AG08395 (cell line): ENCODE measurements at regions not wholly inside any gene's neighbourhood (a gene's known extent, or its start where the extent isn't known, plus 50 kb on each side); places are given as distances from the start of the nearest gene placed in this dataset.

Experiments
- DNase-seq: peaks from one replicate; pipeline ENCODE4 v3.0.0; 2012; ENCODE audit warnings: mixed read lengths, low spot score

GRCh38 chr12:115583591-115583990 lies 693.9 kb downstream of the MED13L start:
- DNase-seq: no peak

GRCh38 chr12:115577401-115577800 lies 700.1 kb downstream of the MED13L start:
- DNase-seq: no peak

- DNase-seq: no peak
Observed at GRCh38 chr12:115574826-115575225, 702.7 kb downstream of the MED13L start.

DNA sequence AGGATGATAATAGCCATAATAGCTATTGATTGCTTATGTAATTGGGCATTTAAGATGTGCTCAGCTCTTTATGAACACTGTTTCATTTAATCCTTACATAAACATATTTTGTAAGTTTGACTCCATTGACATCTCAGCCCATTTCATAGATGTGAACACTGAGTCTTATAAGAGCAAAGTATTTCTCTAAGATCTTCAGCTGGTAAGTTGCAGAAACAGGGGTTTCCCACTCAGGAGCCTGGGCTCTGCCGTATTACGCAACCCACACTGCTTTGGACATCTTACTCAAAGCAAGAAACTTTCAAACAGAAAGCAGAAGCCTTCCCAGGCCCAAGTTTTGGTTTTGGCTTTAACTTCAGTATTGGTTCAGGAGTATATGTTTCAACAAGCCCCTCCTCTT lies 705.1 kb downstream of the MED13L start:
- no peak for DNase-seq

- DNase-seq: no peak
Observed at GRCh38 chr12:115571446-115571845, 706.0 kb downstream of the MED13L start.

DNA sequence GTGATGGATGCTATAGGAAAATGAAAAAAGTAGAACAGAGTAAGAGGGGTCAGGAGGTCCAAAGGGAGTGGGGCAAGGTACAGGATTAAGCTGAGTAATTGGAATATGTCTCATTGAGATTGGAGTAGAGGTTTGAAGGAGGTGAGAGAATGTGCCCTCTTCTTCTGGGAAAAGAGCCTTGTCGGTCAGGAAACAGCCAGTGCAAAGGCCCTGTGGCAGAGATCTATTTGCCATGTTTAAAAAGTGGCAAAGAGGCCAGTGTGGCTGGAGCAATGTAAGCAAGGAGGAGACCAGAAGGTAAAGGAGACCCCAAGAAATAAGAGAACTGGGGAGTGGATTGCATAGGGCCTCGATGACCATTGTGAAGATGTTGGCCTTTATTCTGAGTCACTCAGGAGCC lies 706.5 kb downstream of the MED13L start:
- no peak for DNase-seq

- no peak for DNase-seq
Observed at GRCh38 chr12:115570069-115570777, 707.3 kb downstream of the MED13L start.

DNA sequence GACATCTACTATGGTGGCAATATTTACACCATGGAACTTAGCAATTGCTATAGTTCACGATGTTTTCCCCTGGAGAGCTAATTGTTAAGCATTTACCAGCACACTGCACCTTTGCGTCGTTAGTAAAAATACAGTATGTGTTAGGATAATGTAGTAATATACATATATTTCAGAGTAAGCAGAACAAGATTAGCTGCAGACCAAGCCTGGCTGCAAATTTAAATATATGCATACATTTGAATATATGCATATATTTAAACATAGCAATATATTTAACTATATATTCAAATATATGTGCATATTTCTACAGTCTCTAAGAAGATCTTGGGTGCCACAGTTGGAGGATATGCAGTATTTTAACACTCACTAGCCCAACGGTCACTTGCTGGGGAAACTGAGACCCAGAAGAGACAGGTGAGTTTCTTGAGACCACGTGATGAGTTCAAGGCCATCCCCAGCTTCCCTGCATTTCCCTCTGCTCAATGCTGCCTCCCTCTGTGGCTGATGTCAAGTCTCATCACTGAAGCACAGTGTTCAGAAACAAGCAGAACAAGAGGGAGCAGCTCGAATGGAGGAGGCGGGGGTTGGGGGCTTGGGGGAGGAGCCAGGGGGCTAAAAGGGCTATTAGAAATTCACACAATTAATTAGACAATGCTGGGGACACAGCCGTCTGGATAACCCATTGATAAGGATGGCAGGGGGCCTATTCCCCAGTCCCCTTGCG lies 708.0 kb downstream of the MED13L start:
- DNase-seq: no peak

GRCh38 chr12:115558281-115558680 lies 719.2 kb downstream of the MED13L start:
- DNase-seq: no peak

DNA sequence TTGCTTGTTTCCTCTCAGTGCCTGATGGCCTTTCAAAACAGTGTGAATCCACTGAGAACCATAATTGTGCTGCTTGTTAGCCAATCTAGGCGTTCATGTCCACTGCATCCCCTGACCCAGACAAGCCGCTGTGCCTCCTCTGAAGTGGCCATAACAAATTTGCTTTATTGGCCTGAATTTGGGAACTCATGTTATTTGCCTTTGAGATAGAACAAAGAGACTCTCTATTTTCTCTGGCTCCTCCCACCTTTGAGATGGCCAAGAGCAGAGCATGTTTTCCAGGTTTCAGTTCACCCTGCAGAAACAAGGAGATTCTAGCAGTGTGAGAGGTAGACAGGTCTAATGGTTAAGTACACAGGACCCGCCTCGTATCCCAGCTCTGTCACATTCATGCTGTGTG lies 723.9 kb downstream of the MED13L start:
- DNase-seq: no peak

DNA sequence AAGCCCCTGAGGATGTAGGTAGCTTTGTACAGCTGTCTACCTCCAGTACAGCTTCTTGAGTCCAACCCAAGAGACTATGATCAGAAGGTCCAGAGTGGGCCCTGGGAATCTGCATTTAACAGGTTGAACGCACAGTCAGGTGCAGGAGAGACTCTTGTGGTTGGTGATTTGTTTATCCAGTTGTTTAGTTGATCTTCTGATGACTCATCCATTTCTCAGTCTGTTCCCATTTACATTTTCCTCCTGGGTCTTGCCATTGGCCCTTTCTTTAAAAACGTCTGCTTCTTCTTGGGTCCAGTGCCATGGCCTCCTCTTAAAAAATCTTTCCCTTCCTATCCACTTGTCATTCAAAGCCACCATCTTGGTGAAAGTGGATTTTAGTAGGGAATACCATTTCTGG lies 734.2 kb downstream of the MED13L start:
- no peak for DNase-seq

DNA sequence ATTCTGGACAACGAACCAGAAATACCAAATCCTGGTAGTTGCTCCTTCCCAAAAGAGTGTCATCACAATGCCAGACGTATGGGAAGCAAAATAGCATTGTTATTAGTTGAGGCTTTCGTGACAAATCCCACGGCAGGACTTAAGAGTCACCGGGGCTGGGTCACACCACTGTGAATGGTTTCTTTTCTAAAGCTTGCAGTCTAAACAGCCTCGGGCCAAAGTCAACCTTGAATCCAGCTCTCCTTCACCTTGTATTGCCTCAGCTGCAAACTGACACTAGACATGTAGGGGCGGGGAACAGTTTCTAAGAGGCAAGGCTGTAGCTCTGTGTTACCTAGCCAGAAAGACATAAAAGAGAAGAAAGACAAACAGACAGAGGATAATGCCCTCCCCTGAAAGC lies 734.8 kb downstream of the MED13L start:
- no peak for DNase-seq

GRCh38 chr12:115541891-115542421 lies 735.5 kb downstream of the MED13L start:
- no peak for DNase-seq

- no peak for DNase-seq
Observed at GRCh38 chr12:115528466-115528865, 749.0 kb downstream of the MED13L start.

- DNase-seq: no peak
Observed at GRCh38 chr12:115521771-115522409, 755.6 kb downstream of the MED13L start.

GRCh38 chr12:115519887-115520286 lies 757.6 kb downstream of the MED13L start:
- no peak for DNase-seq

DNA sequence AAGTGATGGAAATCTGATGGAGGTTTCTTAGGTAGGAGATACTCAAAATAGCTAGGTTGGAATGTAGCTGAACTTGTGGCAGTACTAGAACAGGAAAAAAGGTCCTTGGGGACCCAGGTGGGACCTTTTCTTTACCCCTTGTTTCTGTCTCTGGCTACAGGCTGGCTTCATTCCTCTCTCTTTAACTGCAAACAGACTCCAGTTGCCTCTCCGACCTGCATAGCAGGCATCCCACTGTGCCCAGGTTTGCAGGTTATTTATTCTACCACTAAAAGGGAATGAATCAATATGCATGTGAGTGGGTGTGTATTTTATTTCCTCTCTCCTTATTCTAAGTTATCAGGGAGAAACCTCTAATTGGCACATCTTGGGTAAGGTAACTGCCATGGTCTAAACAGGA lies 758.1 kb downstream of the MED13L start:
- DNase-seq: no peak

DNA sequence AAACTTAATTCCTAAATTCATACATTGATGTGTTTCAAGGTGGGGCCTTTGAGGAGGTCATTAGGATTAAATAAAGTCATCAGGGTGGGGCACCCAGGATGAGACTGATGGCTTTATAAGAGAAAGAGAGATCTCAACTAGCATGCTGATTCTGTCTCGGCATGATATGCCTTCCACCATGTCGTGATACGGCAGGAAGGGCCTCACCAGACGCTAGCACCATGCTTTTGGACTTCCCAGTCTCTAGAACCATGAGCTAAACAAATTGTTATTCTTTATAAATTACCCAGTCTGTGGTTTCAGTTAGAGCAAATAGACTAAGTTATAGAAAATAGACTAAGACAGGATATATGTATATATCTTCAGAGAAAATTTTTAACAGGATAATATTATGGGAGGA lies 759.6 kb downstream of the MED13L start:
- no peak for DNase-seq

DNA sequence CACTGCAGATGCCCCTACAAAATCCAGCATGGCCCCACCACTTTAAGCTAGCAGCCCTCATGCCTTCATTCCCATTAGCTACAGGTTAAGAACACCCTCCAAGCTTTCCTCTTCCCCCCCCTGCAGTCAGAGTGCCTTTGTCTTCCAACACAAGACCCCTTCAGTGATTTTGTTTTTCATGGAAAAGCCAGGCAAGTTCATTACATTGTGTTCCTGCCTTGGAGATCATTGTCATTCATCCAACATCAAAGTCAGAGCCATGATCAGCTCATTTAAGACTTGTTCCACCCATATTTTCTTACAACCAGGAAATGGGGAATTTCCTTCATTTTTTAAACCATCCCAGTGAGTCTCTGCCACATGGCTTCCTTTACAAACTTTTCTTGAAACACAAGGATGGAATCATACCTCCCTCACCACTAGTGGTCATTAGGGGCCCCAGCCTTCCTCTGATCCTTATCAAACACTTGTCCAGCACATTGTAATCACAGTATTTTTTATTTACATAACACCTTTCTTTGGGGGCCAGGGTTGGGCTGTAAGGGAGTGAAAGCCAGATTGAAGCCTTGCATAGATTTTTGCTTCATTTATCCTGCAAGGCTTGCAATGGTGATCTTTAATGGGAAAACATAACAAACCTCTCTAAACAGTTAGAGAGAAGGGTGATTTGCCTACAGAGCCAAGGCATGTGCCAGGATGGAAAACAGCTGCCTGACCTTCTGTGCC lies 765.3 kb downstream of the MED13L start:
- DNase-seq: no peak

GRCh38 chr12:115511305-115511704 lies 766.2 kb downstream of the MED13L start:
- no peak for DNase-seq

- no peak for DNase-seq
Observed at GRCh38 chr12:115508990-115509389, 768.5 kb downstream of the MED13L start.

DNA sequence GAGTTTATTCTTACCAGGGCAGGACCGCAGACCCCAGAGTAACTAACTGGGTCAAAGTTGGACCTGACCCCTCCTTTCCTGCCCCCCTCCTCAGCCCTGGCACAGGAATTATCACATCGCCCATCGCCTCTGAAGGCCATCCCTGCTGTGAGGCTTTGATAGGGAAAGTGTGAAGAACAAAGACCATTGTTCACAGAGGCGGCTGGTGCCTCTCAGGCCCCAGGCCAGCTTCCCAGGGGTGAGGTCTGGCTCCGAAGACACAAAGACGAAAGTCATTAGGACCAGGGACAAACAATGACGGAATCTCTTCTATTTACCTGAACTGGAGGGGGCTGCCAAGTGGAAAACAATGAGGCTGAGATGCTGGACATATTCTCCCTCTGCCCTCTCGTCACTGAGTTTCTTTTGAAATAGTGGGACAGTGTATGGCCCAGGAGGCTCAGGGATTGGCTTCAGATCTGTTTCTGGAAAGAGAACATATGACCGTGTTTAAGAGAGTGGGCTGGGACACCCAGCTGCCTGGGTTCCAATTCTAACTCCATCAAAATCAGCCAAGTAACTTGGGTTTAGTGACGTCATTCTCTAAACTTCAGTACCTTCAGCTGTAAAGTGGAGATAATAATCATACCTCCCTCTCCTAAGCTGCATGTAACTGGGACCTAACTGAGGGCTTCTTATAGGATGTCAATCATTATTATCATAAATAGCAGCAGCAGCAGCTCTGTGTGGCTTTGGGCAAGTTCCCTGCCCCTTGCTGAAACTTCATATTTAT lies 769.4 kb downstream of the MED13L start:
- no peak for DNase-seq
